CD14-positive monocyte (primary cell): ENCODE measurements at regions not wholly inside any gene's neighbourhood (a gene's known extent, or its start where the extent isn't known, plus 50 kb on each side); places are given as distances from the start of the nearest gene placed in this dataset.

ENCODE experiments used
- DNase-seq, 3 donors: peaks; one replicate each; pipeline ENCODE4 v3.0.0-alpha.2; 2011 to 2022
- H2AFZ ChIP-seq: 2 replicates; pipeline ENCODE4 v1.6.0; 2012; ENCODE audit warnings: mild to moderate bottlenecking, low read depth, low read length, inconsistent platforms; ENCODE audit not compliant: insufficient read depth, poor library complexity, severe bottlenecking
- H3K27ac ChIP-seq, 2 donors: 1 replicate in 1 of 2; 2 replicates in 1 of 2; pipeline ENCODE4 v1.5.1; 2012 to 2013; ENCODE audit warnings: low read length in 2 of 2, control low read depth in 1 of 2, inconsistent platforms in 1 of 2, low read depth in 1 of 2, mild to moderate bottlenecking in 1 of 2
- H3K27me3 ChIP-seq, 2 donors: one replicate each; pipeline versions ENCODE4 v1.6.0 to v1.6.1; 2011 to 2013; ENCODE audit warnings: low read length in 2 of 2; ENCODE audit not compliant: control insufficient read depth in 2 of 2, insufficient read depth in 2 of 2
- H3K36me3 ChIP-seq, 2 donors: replicated peaks in 1 of 2; 1 replicate in 1 of 2; 2 replicates in 1 of 2; pipeline versions ENCODE4 v1.5.1 to v1.6.1; 2012 to 2013; ENCODE audit warnings: low read length in 2 of 2, control low read depth in 1 of 2, inconsistent platforms in 1 of 2, mild to moderate bottlenecking in 1 of 2; ENCODE audit not compliant: insufficient read depth in 2 of 2, control insufficient read depth in 1 of 2
- H3K4me1 ChIP-seq, 2 donors: 1 replicate in 1 of 2; 2 replicates in 1 of 2; pipeline versions ENCODE4 v1.5.1 to v1.6.1; 2012 to 2013; ENCODE audit warnings: low read length in 2 of 2, control low read depth in 1 of 2, inconsistent platforms in 1 of 2, mild to moderate bottlenecking in 1 of 2, moderate library complexity in 1 of 2; ENCODE audit not compliant: insufficient read depth in 2 of 2, control insufficient read depth in 1 of 2
- H3K4me2 ChIP-seq: replicated peaks from 2 replicates; pipeline ENCODE3; 2012; ENCODE audit warnings: low read length, moderate library complexity, mild to moderate bottlenecking; ENCODE audit not compliant: poor library complexity, severe bottlenecking; ENCODE audit errors: extremely low read depth
- H3K4me3 ChIP-seq, 3 experiments: fragments of 200-600 bp in 1 of 3; sonication (generic) in 1 of 3; replicated peaks in 1 of 3; 1 replicate in 2 of 3; 2 replicates in 1 of 3; pipeline ENCODE4 v1.5.1; 2011 to 2013; ENCODE audit warnings: low read length in 3 of 3, mild to moderate bottlenecking in 3 of 3, control low read depth in 2 of 3, low read depth in 2 of 3, inconsistent platforms in 1 of 3, moderate library complexity in 1 of 3
- H3K79me2 ChIP-seq: 2 replicates; pipeline ENCODE4 v1.6.0; 2012; ENCODE audit warnings: mild to moderate bottlenecking, control low read depth, inconsistent platforms, low read length, moderate library complexity; ENCODE audit not compliant: insufficient read depth
- H3K9ac ChIP-seq: 2 replicates; pipeline ENCODE4 v1.6.0; 2017; ENCODE audit warnings: low read length, mild to moderate bottlenecking; ENCODE audit not compliant: insufficient read depth, poor library complexity, severe bottlenecking
- H3K9me3 ChIP-seq, 2 donors: replicated peaks in 1 of 2; 1 replicate in 1 of 2; 2 replicates in 1 of 2; pipeline versions ENCODE4 v1.5.1 to v1.6.1; 2012 to 2013; ENCODE audit warnings: low read length in 2 of 2, control low read depth in 1 of 2; ENCODE audit not compliant: control insufficient read depth in 1 of 2, insufficient read depth in 1 of 2
- H4K20me1 ChIP-seq: 2 replicates; pipeline ENCODE4 v1.6.0; 2012; ENCODE audit warnings: mild to moderate bottlenecking, low read length, control low read depth, moderate library complexity; ENCODE audit not compliant: insufficient read depth
- H3K27ac Mint-ChIP-seq, 7 donors: one replicate each; pipeline ENCODE4 v1.8.0; 2020; ENCODE audit warnings: mild to moderate bottlenecking in 7 of 7, mixed read lengths in 7 of 7, moderate library complexity in 6 of 7, inconsistent platforms in 2 of 7
- H3K27me3 Mint-ChIP-seq, 3 donors: one replicate each; pipeline ENCODE4 v1.8.0; 2021 to 2022; ENCODE audit warnings: low read depth in 3 of 3, mild to moderate bottlenecking in 3 of 3, mixed read lengths in 3 of 3, moderate library complexity in 3 of 3, inconsistent platforms in 1 of 3
- H3K36me3 Mint-ChIP-seq, 2 donors: one replicate each; pipeline ENCODE4 v1.8.0; 2020; ENCODE audit warnings: mixed read lengths in 2 of 2, inconsistent platforms in 1 of 2, mild to moderate bottlenecking in 1 of 2
- H3K4me1 Mint-ChIP-seq: one replicate; pipeline ENCODE4 v1.8.0; 2020; ENCODE audit warnings: mild to moderate bottlenecking, mixed read lengths
- H3K4me3 Mint-ChIP-seq, 2 donors: one replicate each; pipeline ENCODE4 v1.8.0; 2020; ENCODE audit warnings: mild to moderate bottlenecking in 2 of 2, mixed read lengths in 2 of 2, moderate library complexity in 1 of 2
- H3K9me3 Mint-ChIP-seq, 7 donors: one replicate each; pipeline ENCODE4 v1.8.0; 2020 to 2022; ENCODE audit warnings: mixed read lengths in 7 of 7, mild to moderate bottlenecking in 6 of 7, moderate library complexity in 6 of 7, inconsistent platforms in 2 of 7
- CTCF ChIP-seq: fragments of 200-600 bp; IDR thresholded peaks from one replicate; pipeline ENCODE4 v1.8.0; 2022; ENCODE audit warnings: antibody characterized with exemption, mild to moderate bottlenecking
- WGBS: methylation state at CpG from one replicate; pipeline ENCODE4 v1.1.5; 2013; ENCODE audit warnings: missing lambda C conversion rate; ENCODE audit not compliant: insufficient coverage; 5-methylcytosine and 5-hydroxymethylcytosine counted together
- intact Hi-C, 2 donors: fragments of 100-400 bp; cut with micrococcal nuclease; formaldehyde crosslinking; loops; one replicate each; pipeline versions ENCODE4 v1.15.0 to v1.15.1; 2023

DNA sequence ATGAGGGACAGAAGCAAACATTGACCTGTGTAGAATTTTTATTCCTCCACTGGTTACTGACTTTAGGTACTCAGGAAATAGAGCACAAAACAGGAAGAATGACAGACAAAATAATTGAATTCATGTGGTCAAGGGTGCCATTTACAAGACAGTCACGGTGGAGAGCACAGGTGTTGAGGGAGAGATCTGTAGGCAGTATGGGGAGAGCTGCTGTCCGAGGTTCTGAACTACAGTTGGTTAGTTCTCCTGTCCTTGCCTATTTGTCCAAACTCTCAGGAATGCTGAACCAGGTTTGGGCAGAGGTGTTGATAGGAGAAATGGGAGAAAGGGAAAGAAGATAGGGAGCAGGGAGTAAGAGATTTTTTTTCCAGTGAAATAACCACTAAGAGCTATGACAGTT lies 178.5 kb upstream of the ZBTB20 start:
- no peak overlapping the region for H3K4me2 ChIP-seq
- no peaks in the 10 kb centered on the region for H3K4me1 ChIP-seq
- 14% methylated on average over 2 of the region's 2 CpGs for WGBS
- Mint-ChIP-seq H3K27me3 (peaks cover 0 to 1% (median 0%) of the 10 kb centered on the region in 3 donors), H3K36me3 (no peaks in the 10 kb centered on the region), H3K4me1 (no peaks in the 10 kb centered on the region), H3K4me3 (no peak overlapping the region), H3K27ac (no peak overlapping the region), H3K9me3 (peaks cover 0 to 4% (median 2%) of the 10 kb centered on the region in 7 donors)
- intact Hi-C loops: no loop called here
- no peak overlapping the region for H3K4me3 ChIP-seq
- H3K27ac ChIP-seq: no peak overlapping the region
- H4K20me1 ChIP-seq: no peaks in the 10 kb centered on the region
- H3K9me3 ChIP-seq: no peaks in the 10 kb centered on the region
- H3K36me3 ChIP-seq: no peaks in the 10 kb centered on the region
- DNase-seq: no peak
- no peak overlapping the region for H3K9ac ChIP-seq
- H3K79me2 ChIP-seq: no peaks in the 10 kb centered on the region
- no peak overlapping the region for H2AFZ ChIP-seq
- no peak for TF ChIP-seq CTCF
- no peaks in the 10 kb centered on the region for H3K27me3 ChIP-seq

DNA sequence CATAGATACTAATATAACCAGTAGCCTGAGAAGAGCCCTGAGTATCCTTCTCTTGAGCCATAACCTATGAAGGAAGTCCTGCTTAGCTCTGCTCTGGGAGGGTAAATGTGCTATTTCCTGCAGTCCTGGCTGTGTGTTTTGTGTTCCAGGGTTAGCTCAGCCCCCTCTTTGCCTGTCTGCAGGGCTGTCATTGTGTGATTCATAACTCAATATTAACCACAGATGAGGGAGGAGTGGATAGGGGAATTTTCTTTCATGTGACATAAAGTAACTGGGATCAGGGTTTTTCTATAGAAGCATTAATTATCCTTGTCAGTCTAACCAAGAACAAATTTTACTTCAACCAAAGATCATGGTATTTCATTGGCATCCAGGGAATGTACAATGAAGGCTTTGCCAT lies 183.3 kb upstream of the ZBTB20 start:
- no peaks in the 10 kb centered on the region for H3K27me3 ChIP-seq
- no peak overlapping the region for H3K4me2 ChIP-seq
- Mint-ChIP-seq H3K36me3 (no peaks in the 10 kb centered on the region), H3K9me3 (peaks cover 0 to 3% (median under 1%) of the 10 kb centered on the region in 7 donors), H3K4me3 (no peak overlapping the region), H3K4me1 (no peaks in the 10 kb centered on the region), H3K27ac (peak overlapping the region in 1 of 7 donors; percentile 36), H3K27me3 (no peaks in the 10 kb centered on the region)
- no peak for DNase-seq
- no peak overlapping the region for H3K4me3 ChIP-seq
- H3K4me1 ChIP-seq: no peaks in the 10 kb centered on the region
- H3K79me2 ChIP-seq: no peaks in the 10 kb centered on the region
- H3K27ac ChIP-seq: no peak overlapping the region
- H3K36me3 ChIP-seq: no peaks in the 10 kb centered on the region
- H3K9ac ChIP-seq: no peak overlapping the region
- no peaks in the 10 kb centered on the region for H4K20me1 ChIP-seq
- H2AFZ ChIP-seq: no peak overlapping the region
- intact Hi-C loops: no loop called here
- no peaks in the 10 kb centered on the region for H3K9me3 ChIP-seq
- no peak for TF ChIP-seq CTCF
